Astrocyte (in vitro differentiated cells and primary cell): ENCODE measurements at regions not wholly inside any gene's neighbourhood (a gene's known extent, or its start where the extent isn't known, plus 50 kb on each side); places are given as distances from the start of the nearest gene placed in this dataset.

Experiments
- DNase-seq: peaks from one replicate; pipeline ENCODE4 v3.0.0-alpha.2; 2010; ENCODE audit warnings: low read depth
- FAIRE-seq: peaks from 2 replicates; lab custom pipeline; 2011; peaks lifted over from hg19 to GRCh38; lab: Jason Lieb, UNC
- H2AFZ ChIP-seq: 2 replicates; pipeline ENCODE4 v1.6.0; 2012; ENCODE audit warnings: low read depth, low read length, inconsistent platforms
- H3K27ac ChIP-seq: 2 replicates; pipeline ENCODE4 v1.5.1; 2011; ENCODE audit warnings: low read depth, low read length, inconsistent platforms
- H3K27me3 ChIP-seq: 2 replicates; pipeline ENCODE4 v1.6.0; 2011; ENCODE audit warnings: low read length, inconsistent platforms; ENCODE audit not compliant: insufficient read depth
- H3K36me3 ChIP-seq: 2 replicates; pipeline ENCODE4 v1.5.1; 2011; ENCODE audit warnings: low read length, inconsistent platforms; ENCODE audit not compliant: insufficient read depth
- H3K4me1 ChIP-seq: 2 replicates; pipeline ENCODE4 v1.5.1; 2011; ENCODE audit warnings: low read length, inconsistent platforms; ENCODE audit not compliant: insufficient read depth
- H3K4me2 ChIP-seq: 2 replicates; pipeline ENCODE4 v1.6.0; 2012; ENCODE audit warnings: low read length, inconsistent platforms
- H3K4me3 ChIP-seq: 2 replicates; pipeline ENCODE4 v1.5.1; 2011; ENCODE audit warnings: low read depth, mild to moderate bottlenecking, low read length, inconsistent platforms; ENCODE audit not compliant: insufficient read depth
- H3K79me2 ChIP-seq: 2 replicates; pipeline ENCODE4 v1.6.0; 2012; ENCODE audit warnings: mild to moderate bottlenecking, low read length, inconsistent platforms; ENCODE audit not compliant: insufficient read depth
- H3K9ac ChIP-seq: 2 replicates; pipeline ENCODE4 v1.6.0; 2012; ENCODE audit warnings: mild to moderate bottlenecking, low read length, inconsistent platforms
- H3K9me3 ChIP-seq: 2 replicates; pipeline ENCODE4 v1.5.1; 2012; ENCODE audit warnings: low read depth, mild to moderate bottlenecking, low read length, inconsistent platforms; ENCODE audit not compliant: insufficient read depth
- H4K20me1 ChIP-seq: 2 replicates; pipeline ENCODE4 v1.6.0; 2012; ENCODE audit warnings: low read length, inconsistent platforms; ENCODE audit not compliant: insufficient read depth
- H3K27ac Mint-ChIP-seq: one replicate; pipeline ENCODE4 v1.8.0; 2021; ENCODE audit warnings: mild to moderate bottlenecking, mixed read lengths; ENCODE audit not compliant: unreplicated experiment
- H3K27me3 Mint-ChIP-seq: one replicate; pipeline ENCODE4 v1.8.0; 2021; ENCODE audit warnings: low read depth, mixed read lengths; ENCODE audit not compliant: unreplicated experiment
- H3K36me3 Mint-ChIP-seq: one replicate; pipeline ENCODE4 v1.8.0; 2021; ENCODE audit warnings: low read depth, mixed read lengths; ENCODE audit not compliant: unreplicated experiment
- H3K4me1 Mint-ChIP-seq: one replicate; pipeline ENCODE4 v1.8.0; 2021; ENCODE audit warnings: low read depth, mixed read lengths; ENCODE audit not compliant: unreplicated experiment
- H3K4me3 Mint-ChIP-seq: one replicate; pipeline ENCODE4 v1.8.0; 2021; ENCODE audit warnings: mild to moderate bottlenecking, moderate library complexity, mixed read lengths; ENCODE audit not compliant: unreplicated experiment
- H3K9me3 Mint-ChIP-seq: one replicate; pipeline ENCODE4 v1.8.0; 2021; ENCODE audit warnings: mild to moderate bottlenecking, mixed read lengths; ENCODE audit not compliant: unreplicated experiment
- CTCF ChIP-seq: IDR thresholded peaks from 2 replicates; pipeline ENCODE4 v1.5.1; 2011; ENCODE audit warnings: low read depth, mild to moderate bottlenecking, inconsistent platforms, low read length, moderate library complexity; ENCODE audit not compliant: insufficient read depth
- EZH2 ChIP-seq: IDR thresholded peaks from 2 replicates; pipeline ENCODE4 v1.6.1; 2012; ENCODE audit warnings: mild to moderate bottlenecking, low read length, inconsistent platforms; ENCODE audit not compliant: insufficient read depth

DNA sequence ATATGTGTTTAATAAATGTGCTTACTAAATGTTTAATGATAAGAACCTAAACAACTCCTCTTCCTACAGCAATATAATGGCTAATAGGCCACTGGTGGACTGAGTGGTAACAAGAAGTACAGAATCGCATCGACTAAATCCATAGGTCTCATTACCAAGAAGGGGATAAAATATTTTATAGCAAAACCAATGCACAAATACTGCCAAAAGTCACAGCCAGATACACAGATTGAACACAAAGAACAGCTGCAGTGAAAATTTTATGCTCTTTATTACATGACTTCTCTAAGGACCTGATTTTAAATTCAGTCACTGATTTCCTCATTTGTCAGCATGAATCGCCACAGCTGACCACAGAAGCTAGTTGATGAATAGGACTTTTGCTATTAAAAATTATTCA lies 285.4 kb downstream of the DHX15 start:
- Histone ChIP-seq H3K79me2 (no peaks in the 10 kb centered on the region), H3K9ac (no peak overlapping the region), H3K9me3 (no peaks in the 10 kb centered on the region), H3K4me3 (no peak overlapping the region), H3K27ac (no peak overlapping the region), H3K36me3 (no peaks in the 10 kb centered on the region), H4K20me1 (no peaks in the 10 kb centered on the region), H2AFZ (no peak overlapping the region), H3K4me2 (no peak overlapping the region), H3K27me3 (no peaks in the 10 kb centered on the region), H3K4me1 (no peaks in the 10 kb centered on the region)
- Mint-ChIP-seq H3K27me3 (no peaks in the 10 kb centered on the region), H3K4me1 (no peaks in the 10 kb centered on the region), H3K4me3 (no peak overlapping the region), H3K36me3 (no peaks in the 10 kb centered on the region), H3K9me3 (no peaks in the 10 kb centered on the region), H3K27ac (no peak overlapping the region)
- no peak for TF ChIP-seq EZH2
- TF ChIP-seq CTCF = no peak
- DNase-seq (no peak), FAIRE-seq (no peak)

GRCh38 chr4:24287096-24287495 lies 297.3 kb downstream of the DHX15 start:
- H3K4me2 ChIP-seq = no peak overlapping the region
- H3K27ac ChIP-seq = no peak overlapping the region
- no peak overlapping the region for H3K4me3 ChIP-seq
- H3K36me3 Mint-ChIP-seq = no peaks in the 10 kb centered on the region
- H3K36me3 ChIP-seq = no peaks in the 10 kb centered on the region
- no peaks in the 10 kb centered on the region for H3K4me1 ChIP-seq
- H2AFZ ChIP-seq = no peak overlapping the region
- H3K9me3 ChIP-seq = no peaks in the 10 kb centered on the region
- peaks cover 2% of the 10 kb centered on the region for H3K27me3 ChIP-seq
- H3K27ac Mint-ChIP-seq = no peak overlapping the region
- peaks cover 6% of the 10 kb centered on the region for H3K9me3 Mint-ChIP-seq
- DNase-seq (no peak), FAIRE-seq (no peak)
- no peaks in the 10 kb centered on the region for H4K20me1 ChIP-seq
- TF ChIP-seq CTCF = no peak
- no peak for TF ChIP-seq EZH2
- no peak overlapping the region for H3K9ac ChIP-seq
- H3K4me1 Mint-ChIP-seq = no peaks in the 10 kb centered on the region
- H3K4me3 Mint-ChIP-seq = no peak overlapping the region
- no peaks in the 10 kb centered on the region for H3K79me2 ChIP-seq
- peaks cover 16% of the 10 kb centered on the region for H3K27me3 Mint-ChIP-seq

DNA sequence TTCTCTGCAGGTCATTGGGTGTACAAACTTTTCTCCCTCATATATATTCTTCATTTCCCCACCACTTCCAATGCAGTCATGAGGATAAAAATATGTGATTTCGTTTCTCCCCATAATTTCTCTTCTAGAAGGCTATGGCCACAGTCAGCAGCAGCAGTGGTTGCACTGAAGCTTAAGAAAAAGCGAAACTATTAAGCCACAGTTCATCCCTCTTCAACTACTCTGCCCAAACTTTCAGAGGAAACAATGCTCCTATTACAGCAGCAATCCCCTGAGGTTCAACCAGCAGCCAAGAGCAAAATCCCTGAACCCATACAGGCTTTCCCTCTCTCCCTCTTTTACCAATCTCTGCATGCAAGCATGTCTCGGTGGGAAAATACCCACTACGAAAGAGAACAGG lies 298.6 kb downstream of the DHX15 start:
- Histone ChIP-seq H3K27me3 (peaks cover 2% of the 10 kb centered on the region), H3K79me2 (no peaks in the 10 kb centered on the region), H3K4me1 (no peaks in the 10 kb centered on the region), H3K4me2 (no peak overlapping the region), H3K36me3 (no peaks in the 10 kb centered on the region), H2AFZ (no peak overlapping the region), H3K27ac (no peak overlapping the region), H4K20me1 (no peaks in the 10 kb centered on the region), H3K9ac (no peak overlapping the region), H3K4me3 (no peak overlapping the region), H3K9me3 (no peaks in the 10 kb centered on the region)
- DNase-seq (no peak), FAIRE-seq (no peak)
- Mint-ChIP-seq H3K4me1 (no peaks in the 10 kb centered on the region), H3K36me3 (no peaks in the 10 kb centered on the region), H3K4me3 (no peak overlapping the region), H3K9me3 (peaks cover 11% of the 10 kb centered on the region), H3K27ac (no peak overlapping the region), H3K27me3 (peaks cover 15% of the 10 kb centered on the region)
- TF ChIP-seq EZH2 (no peak), CTCF (no peak)
